ENCODE measurements at regions not wholly inside any gene's neighbourhood (a gene's known extent, or its start where the extent isn't known, plus 50 kb on each side); places are given as distances from the start of the nearest gene placed in this dataset.
"Not testable (repeated sequence)": the region's sequence is repeated elsewhere in the genome, so short reads cannot be mapped to it uniquely, and the experiment has no call there.

GRCh38 chr16:86077243-86077940 is 178.4 kb downstream of the IRF8 start:
- Histone ChIP-seq H3K4me1 (no peaks in the 10 kb centered on the region), H3K27ac (no peak overlapping the region), H3K9me3 (no peaks in the 10 kb centered on the region), H3K36me3 (no peaks in the 10 kb centered on the region), H3K27me3 (no peaks in the 10 kb centered on the region), H3K9ac (ENCODE audit: low read depth in 2 of 2, low read length in 2 of 2) (no peak overlapping the region), H3K4me3 (no peak overlapping the region)
- no peak for DNase-seq
- no peak for TF ChIP-seq CTCF (IDR thresholded peaks at IDR 0.05)
- intact Hi-C loops (cut with DNase I): no loop called here

GRCh38 chr16:86078121-86078600 is 179.2 kb downstream of the IRF8 start:
- no peaks in the 10 kb centered on the region for H3K9me3 ChIP-seq
- no peak overlapping the region for H3K4me3 ChIP-seq
- no peaks in the 10 kb centered on the region for H3K27me3 ChIP-seq
- no peak overlapping the region for H3K9ac ChIP-seq (ENCODE audit: low read depth in 2 of 2, low read length in 2 of 2)
- intact Hi-C loops (cut with DNase I): no loop called here
- H3K36me3 ChIP-seq: no peaks in the 10 kb centered on the region
- no peak overlapping the region for H3K27ac ChIP-seq
- no peak for TF ChIP-seq CTCF (IDR thresholded peaks at IDR 0.05)
- DNase-seq: no peak
- no peaks in the 10 kb centered on the region for H3K4me1 ChIP-seq

GRCh38 chr16:86078711-86079110 is 179.7 kb downstream of the IRF8 start:
- H3K4me1 ChIP-seq; H3K9ac ChIP-seq (ENCODE audit: low read depth in 2 of 2, low read length in 2 of 2); intact Hi-C loops (cut with DNase I); H3K27ac ChIP-seq; H3K27me3 ChIP-seq; H3K36me3 ChIP-seq; H3K9me3 ChIP-seq; H3K4me3 ChIP-seq; DNase-seq: not testable (repeated sequence)

GRCh38 chr16:86079255-86079885 is 180.4 kb downstream of the IRF8 start:
- Histone ChIP-seq H3K4me1 (no peaks in the 10 kb centered on the region), H3K9ac (ENCODE audit: low read depth in 2 of 2, low read length in 2 of 2) (no peak overlapping the region), H3K27me3 (no peaks in the 10 kb centered on the region), H3K27ac (no peak overlapping the region), H3K4me3 (no peak overlapping the region), H3K9me3 (no peaks in the 10 kb centered on the region), H3K36me3 (no peaks in the 10 kb centered on the region)
- intact Hi-C loops (cut with DNase I): no loop called here
- DNase-seq: no peak
- TF ChIP-seq CTCF (IDR thresholded peaks at IDR 0.05): no peak

GRCh38 chr16:86080131-86080875 is 181.3 kb downstream of the IRF8 start:
- H3K4me1 ChIP-seq: no peaks in the 10 kb centered on the region
- no peaks in the 10 kb centered on the region for H3K36me3 ChIP-seq
- H3K27me3 ChIP-seq: no peaks in the 10 kb centered on the region
- no peak for TF ChIP-seq CTCF (IDR thresholded peaks at IDR 0.05)
- no peak overlapping the region for H3K4me3 ChIP-seq
- H3K9me3 ChIP-seq: no peaks in the 10 kb centered on the region
- intact Hi-C loops (cut with DNase I): no loop called here
- no peak overlapping the region for H3K27ac ChIP-seq
- DNase-seq: no peak
- no peak overlapping the region for H3K9ac ChIP-seq (ENCODE audit: low read depth in 2 of 2, low read length in 2 of 2)

Measured in colonic mucosa (tissue), 4 donors.